Ovary (tissue), 3 donors: ENCODE measurements at regions not wholly inside any gene's neighbourhood (a gene's known extent, or its start where the extent isn't known, plus 50 kb on each side); places are given as distances from the start of the nearest gene placed in this dataset.

Experiments used
- POLR2A ChIP-seq: fragments of 450-650 bp; IDR thresholded peaks from one replicate; pipeline ENCODE4 v1.6.1; 2017; ENCODE audit warnings: antibody characterized with exemption, mild to moderate bottlenecking, moderate library complexity
- TF ChIP-seq, protein P1 (sequence below), 3 donors: fragments of 450-650 bp in 2 of 3; fragments of 200-600 bp in 1 of 3; IDR thresholded peaks; one replicate each; pipeline versions ENCODE4 v1.5.1 to v1.8.0; 2016 to 2022; ENCODE audit warnings: antibody characterized with exemption in 3 of 3, mild to moderate bottlenecking in 1 of 3
- donor health status: DM: no; HTN: no; CAD: no.

DNA sequence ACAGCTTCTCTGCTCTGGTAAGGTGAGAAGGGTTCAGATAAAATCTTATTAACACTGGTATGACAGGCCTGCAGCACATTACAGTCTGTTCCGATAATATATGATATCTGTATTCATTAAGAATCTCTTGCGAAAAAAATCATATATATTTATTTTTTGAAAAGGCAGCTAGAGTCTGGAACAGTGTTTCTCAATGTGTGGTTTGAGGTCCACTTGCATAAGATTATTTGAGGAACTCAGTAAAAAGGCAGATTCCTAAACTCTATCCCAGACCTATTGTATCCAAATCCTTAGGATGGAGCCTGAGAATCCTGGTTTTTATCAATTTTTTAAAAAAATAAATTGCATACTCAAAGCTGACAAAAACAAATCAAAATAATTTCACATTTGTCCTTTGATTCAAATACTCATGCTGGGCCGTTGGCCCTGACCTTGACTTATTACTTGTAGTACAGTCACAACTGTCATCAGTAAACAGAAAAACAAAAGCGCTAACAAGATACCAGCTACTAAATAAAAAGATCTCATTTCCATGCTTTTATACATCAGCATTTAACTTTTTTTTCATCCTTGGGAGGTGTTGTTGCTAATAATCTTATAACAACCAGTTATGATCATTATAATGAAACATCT is 60.6 kb downstream of the RGS2 start:
- TF ChIP-seq, protein P1, sequence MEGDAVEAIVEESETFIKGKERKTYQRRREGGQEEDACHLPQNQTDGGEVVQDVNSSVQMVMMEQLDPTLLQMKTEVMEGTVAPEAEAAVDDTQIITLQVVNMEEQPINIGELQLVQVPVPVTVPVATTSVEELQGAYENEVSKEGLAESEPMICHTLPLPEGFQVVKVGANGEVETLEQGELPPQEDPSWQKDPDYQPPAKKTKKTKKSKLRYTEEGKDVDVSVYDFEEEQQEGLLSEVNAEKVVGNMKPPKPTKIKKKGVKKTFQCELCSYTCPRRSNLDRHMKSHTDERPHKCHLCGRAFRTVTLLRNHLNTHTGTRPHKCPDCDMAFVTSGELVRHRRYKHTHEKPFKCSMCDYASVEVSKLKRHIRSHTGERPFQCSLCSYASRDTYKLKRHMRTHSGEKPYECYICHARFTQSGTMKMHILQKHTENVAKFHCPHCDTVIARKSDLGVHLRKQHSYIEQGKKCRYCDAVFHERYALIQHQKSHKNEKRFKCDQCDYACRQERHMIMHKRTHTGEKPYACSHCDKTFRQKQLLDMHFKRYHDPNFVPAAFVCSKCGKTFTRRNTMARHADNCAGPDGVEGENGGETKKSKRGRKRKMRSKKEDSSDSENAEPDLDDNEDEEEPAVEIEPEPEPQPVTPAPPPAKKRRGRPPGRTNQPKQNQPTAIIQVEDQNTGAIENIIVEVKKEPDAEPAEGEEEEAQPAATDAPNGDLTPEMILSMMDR (IDR thresholded peaks at IDR 0.05), result no peak
- no peak for TF ChIP-seq POLR2A
